Kidney epithelial cell (primary cell): ENCODE measurements at regions not wholly inside any gene's neighbourhood (a gene's known extent, or its start where the extent isn't known, plus 50 kb on each side); places are given as distances from the start of the nearest gene placed in this dataset.
"Not testable (repeated sequence)": the region's sequence is repeated elsewhere in the genome, so short reads cannot be mapped to it uniquely, and the experiment has no call there.

ENCODE experiments used
- DNase-seq: peaks from one replicate; pipeline ENCODE4 v3.0.0-alpha.2; 2010; ENCODE audit warnings: low read depth
- H3K27me3 ChIP-seq: 2 replicates; pipeline ENCODE4 v1.6.0; 2011; ENCODE audit warnings: low read length; ENCODE audit not compliant: control insufficient read depth, insufficient read depth
- H3K36me3 ChIP-seq: 2 replicates; pipeline ENCODE4 v1.5.1; 2011; ENCODE audit warnings: low read length; ENCODE audit not compliant: control insufficient read depth, insufficient read depth
- H3K4me3 ChIP-seq: 2 replicates; pipeline ENCODE4 v1.5.1; 2011; ENCODE audit warnings: low read depth, mild to moderate bottlenecking, control low read depth, low read length
- CTCF ChIP-seq: IDR thresholded peaks from 2 replicates; pipeline ENCODE4 v1.5.1; 2011; ENCODE audit warnings: mild to moderate bottlenecking, moderate library complexity, low read length, control low read depth, inconsistent platforms; ENCODE audit not compliant: insufficient read depth, poor library complexity, severe bottlenecking

DNA sequence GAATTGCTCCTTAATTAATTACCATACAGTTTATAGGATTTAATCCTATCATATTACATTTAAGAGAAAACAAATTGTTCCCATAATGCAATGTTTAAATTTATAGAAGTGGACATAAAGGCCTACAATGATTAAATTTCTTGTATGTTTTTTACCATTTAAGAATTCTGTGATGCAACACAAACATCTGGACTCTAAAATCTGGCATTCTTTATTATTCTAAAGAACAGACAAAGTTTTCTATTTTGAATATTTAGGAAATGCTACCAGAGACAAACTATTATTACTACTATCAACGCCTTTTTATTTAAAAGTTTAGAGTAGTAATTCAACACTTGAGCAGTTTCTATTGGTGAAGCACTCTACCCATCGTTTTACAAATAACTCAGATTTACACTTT lies 535.1 kb downstream of the TMX3 start:
- Histone ChIP-seq H3K27me3 (no peaks in the 10 kb centered on the region), H3K4me3 (no peak overlapping the region), H3K36me3 (no peaks in the 10 kb centered on the region)
- TF ChIP-seq CTCF, result no peak
- no peak for DNase-seq

GRCh38 chr18:68178921-68179320 lies 536.0 kb downstream of the TMX3 start:
- no peak overlapping the region for H3K4me3 ChIP-seq
- TF ChIP-seq CTCF, result no peak
- H3K36me3 ChIP-seq, result no peaks in the 10 kb centered on the region
- no peak for DNase-seq
- no peaks in the 10 kb centered on the region for H3K27me3 ChIP-seq

DNA sequence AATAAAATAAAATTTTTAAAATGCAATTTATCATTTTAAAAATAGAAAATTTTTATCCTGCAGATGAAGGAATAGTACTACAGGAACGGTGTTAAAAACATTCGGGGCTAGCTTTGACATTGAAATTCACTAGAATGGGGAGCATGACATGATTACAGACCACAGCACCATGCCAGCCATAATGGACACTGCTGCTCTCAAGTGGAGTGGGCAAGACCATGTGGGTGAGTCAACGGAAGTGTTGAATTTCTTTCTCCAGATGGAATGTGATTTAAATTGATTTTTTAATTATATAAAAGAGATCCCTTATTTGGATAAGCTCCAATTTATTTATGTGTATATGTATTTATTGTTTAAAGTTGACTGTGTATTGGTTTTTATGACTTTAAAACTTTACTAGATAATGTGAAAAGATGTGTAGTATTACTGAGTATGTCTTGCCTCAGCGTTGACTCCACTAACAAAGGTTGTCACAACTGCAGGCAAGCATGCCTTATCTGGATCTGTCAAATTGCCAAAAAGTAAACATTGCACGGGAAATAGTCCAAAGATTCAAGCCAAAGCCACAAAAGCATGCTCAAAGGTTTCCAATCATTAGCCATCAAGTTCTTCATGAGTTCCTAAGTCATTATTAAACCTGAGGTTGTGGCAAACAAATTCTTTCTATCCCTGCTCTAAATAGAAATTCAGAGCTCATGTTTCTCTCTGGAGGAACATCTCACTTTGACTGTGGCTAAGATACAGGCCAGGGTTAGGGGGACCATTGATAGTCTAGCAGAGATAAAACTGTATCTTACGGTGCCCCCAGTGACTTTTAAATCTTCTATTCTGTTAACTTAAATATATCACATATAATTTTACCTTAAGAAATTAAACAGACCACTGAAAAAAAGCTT lies 536.9 kb downstream of the TMX3 start:
- no peaks in the 10 kb centered on the region for H3K27me3 ChIP-seq
- no peaks in the 10 kb centered on the region for H3K36me3 ChIP-seq
- peak; percentile 52 for DNase-seq
- H3K4me3 ChIP-seq, result no peak overlapping the region
- TF ChIP-seq CTCF, result no peak

GRCh38 chr18:68176901-68177300 lies 538.0 kb downstream of the TMX3 start:
- no peaks in the 10 kb centered on the region for H3K27me3 ChIP-seq
- H3K4me3 ChIP-seq, result no peak overlapping the region
- H3K36me3 ChIP-seq, result no peaks in the 10 kb centered on the region
- no peak for TF ChIP-seq CTCF
- DNase-seq, result no peak

- no peak for TF ChIP-seq CTCF
- Histone ChIP-seq H3K27me3 (no peaks in the 10 kb centered on the region), H3K36me3 (no peaks in the 10 kb centered on the region), H3K4me3 (no peak overlapping the region)
- DNase-seq, result no peak
These were observed 541.9 kb downstream of the TMX3 start for GRCh38 chr18:68172842-68173549.

GRCh38 chr18:68164909-68165308 lies 550.0 kb downstream of the TMX3 start:
- DNase-seq, result no peak
- no peak for TF ChIP-seq CTCF
- Histone ChIP-seq H3K27me3 (no peaks in the 10 kb centered on the region), H3K4me3 (no peak overlapping the region), H3K36me3 (no peaks in the 10 kb centered on the region)

GRCh38 chr18:68153821-68154220 lies 561.1 kb downstream of the TMX3 start:
- DNase-seq, result not testable (repeated sequence)

More at GRCh38 chr18:68153821-68154220, 561.1 kb downstream of the TMX3 start:
- not testable (repeated sequence) for H3K36me3 ChIP-seq, H3K4me3 ChIP-seq, H3K27me3 ChIP-seq
